GM23338 (cell line): ENCODE measurements at regions not wholly inside any gene's neighbourhood (a gene's known extent, or its start where the extent isn't known, plus 50 kb on each side); places are given as distances from the start of the nearest gene placed in this dataset.

Experiments
- ATAC-seq: fragments of 200-7000 bp; cut with Tn5 transposase; 3 replicates; pipeline ENCODE4 v1.9.1; 2020
- DNase-seq: peaks from one replicate; pipeline ENCODE4 v3.0.0-alpha.2; 2015; ENCODE audit warnings: low spot score
- H2AFZ ChIP-seq: fragments of 200-600 bp; sonication (generic); 2 replicates; pipeline ENCODE4 v1.8.0; 2016; ENCODE audit warnings: antibody characterized with exemption, mild to moderate bottlenecking, moderate library complexity
- H3F3A ChIP-seq: fragments of 200-600 bp; sonication (generic); replicated peaks from 2 replicates; pipeline ENCODE4 v1.8.0; 2017; ENCODE audit warnings: antibody characterized with exemption, mixed run types, low read depth
- H3K27ac ChIP-seq: fragments of 200-600 bp; sonication (generic); 2 replicates; pipeline ENCODE4 v1.6.1; 2016; ENCODE audit warnings: low read depth
- H3K27me3 ChIP-seq: fragments of 200-600 bp; sonication (generic); 2 replicates; pipeline ENCODE4 v1.8.0; 2016; ENCODE audit warnings: mild to moderate bottlenecking, mixed run types, moderate library complexity; ENCODE audit not compliant: insufficient read depth
- H3K36me3 ChIP-seq: fragments of 200-600 bp; sonication (generic); 2 replicates; pipeline ENCODE4 v1.8.0; 2016; ENCODE audit warnings: mild to moderate bottlenecking; ENCODE audit not compliant: insufficient read depth
- H3K4me1 ChIP-seq: fragments of 200-600 bp; sonication (generic); 2 replicates; pipeline ENCODE4 v1.8.0; 2016; ENCODE audit warnings: mild to moderate bottlenecking, moderate library complexity; ENCODE audit not compliant: insufficient read depth
- H3K4me2 ChIP-seq: fragments of 200-600 bp; sonication (generic); 2 replicates; pipeline ENCODE4 v1.7.1; 2017; ENCODE audit warnings: mixed run types
- H3K4me3 ChIP-seq: fragments of 200-600 bp; sonication (generic); 2 replicates; pipeline ENCODE4 v1.6.1; 2016; ENCODE audit warnings: mixed run types
- H3K79me2 ChIP-seq: fragments of 200-600 bp; sonication (generic); replicated peaks from 2 replicates; pipeline ENCODE4 v1.8.0; 2017; ENCODE audit warnings: mild to moderate bottlenecking; ENCODE audit not compliant: insufficient read depth
- H3K9me2 ChIP-seq: fragments of 200-600 bp; sonication (generic); 2 replicates; pipeline ENCODE4 v1.8.0; 2017; ENCODE audit not compliant: insufficient read depth
- H4K20me1 ChIP-seq: fragments of 200-600 bp; sonication (generic); replicated peaks from 2 replicates; pipeline ENCODE4 v1.8.0; 2017; ENCODE audit warnings: mild to moderate bottlenecking; ENCODE audit not compliant: insufficient read depth
- H3K27ac Mint-ChIP-seq: 2 replicates; pipeline ENCODE4 v1.8.0; 2020; ENCODE audit warnings: inconsistent platforms, mild to moderate bottlenecking, moderate library complexity, mixed read lengths
- H3K27me3 Mint-ChIP-seq: 3 replicates; pipeline ENCODE4 v1.8.0; 2022; ENCODE audit warnings: low read depth, mild to moderate bottlenecking, moderate library complexity, mixed read lengths, inconsistent platforms; ENCODE audit not compliant: insufficient read depth, poor library complexity
- H3K36me3 Mint-ChIP-seq: 3 replicates; pipeline ENCODE4 v1.8.0; 2021; ENCODE audit warnings: low read depth, mild to moderate bottlenecking, inconsistent platforms, moderate library complexity, mixed read lengths
- H3K4me1 Mint-ChIP-seq: 3 replicates; pipeline ENCODE4 v1.8.0; 2020; ENCODE audit warnings: mild to moderate bottlenecking, inconsistent platforms, mixed read lengths
- H3K4me3 Mint-ChIP-seq: 3 replicates; pipeline ENCODE4 v1.8.0; 2021; ENCODE audit warnings: moderate library complexity, mild to moderate bottlenecking, inconsistent platforms, mixed read lengths
- H3K9me3 Mint-ChIP-seq: 3 replicates; pipeline ENCODE4 v1.8.0; 2020; ENCODE audit warnings: moderate library complexity, mild to moderate bottlenecking, inconsistent platforms, mixed read lengths
- CREB1 ChIP-seq: fragments of 250-450 bp; sonication (Bioruptor Pico); IDR thresholded peaks from 2 replicates; pipeline ENCODE4 v1.5.0; 2020; ENCODE audit warnings: low read depth, mild to moderate bottlenecking, moderate library complexity
- ETS1 ChIP-seq: IDR thresholded peaks from 2 replicates; pipeline ENCODE4 v1.6.1; 2016; ENCODE audit warnings: antibody characterized with exemption
- EZH2 ChIP-seq: fragments of 200-600 bp; sonication (generic); IDR thresholded peaks from one replicate; pipeline ENCODE4 v1.8.0; 2017; ENCODE audit warnings: antibody characterized with exemption, mild to moderate bottlenecking, low read depth; ENCODE audit not compliant: unreplicated experiment
- EZH2phosphoT487 ChIP-seq: fragments of 200-600 bp; sonication (generic); IDR thresholded peaks from one replicate; pipeline ENCODE4 v1.8.1; 2018; ENCODE audit warnings: antibody characterized with exemption; ENCODE audit not compliant: unreplicated experiment
- JUNB ChIP-seq: IDR thresholded peaks from one replicate; pipeline ENCODE4 v1.6.1; 2016; ENCODE audit warnings: antibody characterized with exemption; ENCODE audit not compliant: unreplicated experiment
- NANOG ChIP-seq: IDR thresholded peaks from 2 replicates; pipeline ENCODE4 v1.6.1; 2016; ENCODE audit warnings: antibody characterized with exemption, borderline replicate concordance
- POLR2AphosphoS5 ChIP-seq: IDR thresholded peaks from 2 replicates; pipeline ENCODE4 v1.6.1; 2016; ENCODE audit warnings: antibody characterized with exemption, low read depth
- REST ChIP-seq: IDR thresholded peaks from one replicate; pipeline ENCODE4 v1.6.1; 2018; ENCODE audit warnings: antibody characterized with exemption; ENCODE audit not compliant: unreplicated experiment
- STAT1 ChIP-seq: IDR thresholded peaks from one replicate; pipeline ENCODE4 v1.6.1; 2016; ENCODE audit warnings: antibody characterized with exemption; ENCODE audit not compliant: unreplicated experiment
- ZNF114 ChIP-seq: fragments of 250-450 bp; sonication (Bioruptor Pico); IDR thresholded peaks from 2 replicates; pipeline ENCODE4 v1.5.0; 2020; ENCODE audit warnings: mild to moderate bottlenecking, moderate library complexity
- ZNF331 ChIP-seq: fragments of 250-450 bp; sonication (Bioruptor Pico); IDR thresholded peaks from 2 replicates; pipeline ENCODE4 v1.5.0; 2020; ENCODE audit warnings: low read depth, mild to moderate bottlenecking, moderate library complexity
- TF ChIP-seq, protein P1 (sequence below), 2 experiments: fragments of 200-600 bp in 1 of 2; sonication (generic) in 1 of 2; conservative IDR thresholded peaks; 2 replicates each; pipeline versions ENCODE4 v1.5.1 to v1.6.1; 2016 to 2017; ENCODE audit warnings: antibody characterized with exemption in 2 of 2, low read depth in 2 of 2, mild to moderate bottlenecking in 2 of 2, moderate library complexity in 1 of 2

- no peak overlapping the region for H3K4me3 Mint-ChIP-seq
- Histone ChIP-seq H4K20me1 (no peaks in the 10 kb centered on the region), H2AFZ (no peak overlapping the region), H3K27me3 (no peaks in the 10 kb centered on the region), H3K4me2 (no peak overlapping the region), H3K79me2 (no peaks in the 10 kb centered on the region), H3K4me1 (no peaks in the 10 kb centered on the region), H3K9me2 (no peaks in the 10 kb centered on the region), H3K36me3 (no peaks in the 10 kb centered on the region), H3K4me3 (no peak overlapping the region), H3F3A (no peaks in the 10 kb centered on the region), H3K27ac (no peak overlapping the region)
- no peak for TF ChIP-seq ZNF331 (CRISPR knock-in tag)
- ATAC-seq (no peak), DNase-seq (no peak)
- no peaks in the 10 kb centered on the region for H3K36me3 Mint-ChIP-seq
- H3K9me3 Mint-ChIP-seq, result peaks cover 12% of the 10 kb centered on the region
- H3K4me1 Mint-ChIP-seq, result no peaks in the 10 kb centered on the region
- no peaks in the 10 kb centered on the region for H3K27me3 Mint-ChIP-seq
- H3K27ac Mint-ChIP-seq, result no peak overlapping the region
Observed at GRCh38 chr17:54841656-54842055, 59.0 kb upstream of the TOM1L1 start.

DNA sequence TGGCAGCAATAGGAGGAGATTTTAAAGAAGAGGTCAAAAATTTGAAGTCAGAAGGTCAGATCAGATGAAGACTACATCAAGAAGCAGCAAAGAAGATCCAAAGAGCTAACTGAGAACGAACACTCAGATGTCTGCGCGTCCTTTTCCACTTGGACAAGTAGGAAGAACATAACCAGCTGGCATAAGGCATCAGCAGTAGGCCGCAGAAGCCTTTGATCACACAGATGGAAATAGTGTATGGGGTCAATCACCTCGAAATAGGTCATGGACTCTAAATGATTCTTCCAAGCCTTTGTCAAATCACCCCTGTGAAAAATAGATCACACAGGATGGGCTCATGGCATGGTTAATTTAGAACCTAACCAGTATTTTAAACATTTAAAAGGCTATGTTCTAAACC lies 56.4 kb upstream of the TOM1L1 start:
- Mint-ChIP-seq H3K9me3 (no peaks in the 10 kb centered on the region), H3K36me3 (no peaks in the 10 kb centered on the region), H3K4me3 (no peak overlapping the region), H3K27me3 (no peaks in the 10 kb centered on the region), H3K4me1 (no peaks in the 10 kb centered on the region), H3K27ac (no peak overlapping the region)
- no peak for ATAC-seq
- Histone ChIP-seq H3K9me2 (peaks cover 5% of the 10 kb centered on the region; the same call in 1 of the 2 replicates), H3K27me3 (no peaks in the 10 kb centered on the region), H3K79me2 (no peaks in the 10 kb centered on the region), H3K27ac (no peak overlapping the region), H3K4me2 (no peak overlapping the region), H3K36me3 (no peaks in the 10 kb centered on the region), H3F3A (no peaks in the 10 kb centered on the region), H4K20me1 (no peaks in the 10 kb centered on the region), H3K4me3 (no peak overlapping the region), H2AFZ (no peak overlapping the region), H3K4me1 (no peaks in the 10 kb centered on the region)
- DNase-seq, result no peak
- TF ChIP-seq POLR2AphosphoS5, result no peak
- TF ChIP-seq ZNF114 (CRISPR knock-in tag), result no peak
- no peak for TF ChIP-seq CREB1 (CRISPR knock-in tag)
- no peak for TF ChIP-seq JUNB
- TF ChIP-seq NANOG, result no peak
- TF ChIP-seq EZH2, result no peak
- TF ChIP-seq EZH2phosphoT487, result no peak
- TF ChIP-seq ETS1, result no peak
- TF ChIP-seq STAT1, result no peak
- TF ChIP-seq, protein P1, sequence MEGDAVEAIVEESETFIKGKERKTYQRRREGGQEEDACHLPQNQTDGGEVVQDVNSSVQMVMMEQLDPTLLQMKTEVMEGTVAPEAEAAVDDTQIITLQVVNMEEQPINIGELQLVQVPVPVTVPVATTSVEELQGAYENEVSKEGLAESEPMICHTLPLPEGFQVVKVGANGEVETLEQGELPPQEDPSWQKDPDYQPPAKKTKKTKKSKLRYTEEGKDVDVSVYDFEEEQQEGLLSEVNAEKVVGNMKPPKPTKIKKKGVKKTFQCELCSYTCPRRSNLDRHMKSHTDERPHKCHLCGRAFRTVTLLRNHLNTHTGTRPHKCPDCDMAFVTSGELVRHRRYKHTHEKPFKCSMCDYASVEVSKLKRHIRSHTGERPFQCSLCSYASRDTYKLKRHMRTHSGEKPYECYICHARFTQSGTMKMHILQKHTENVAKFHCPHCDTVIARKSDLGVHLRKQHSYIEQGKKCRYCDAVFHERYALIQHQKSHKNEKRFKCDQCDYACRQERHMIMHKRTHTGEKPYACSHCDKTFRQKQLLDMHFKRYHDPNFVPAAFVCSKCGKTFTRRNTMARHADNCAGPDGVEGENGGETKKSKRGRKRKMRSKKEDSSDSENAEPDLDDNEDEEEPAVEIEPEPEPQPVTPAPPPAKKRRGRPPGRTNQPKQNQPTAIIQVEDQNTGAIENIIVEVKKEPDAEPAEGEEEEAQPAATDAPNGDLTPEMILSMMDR (conservative IDR thresholded peaks at IDR 0.05; ENCODE audit: low read depth in 2 of 2), result no peak
- no peak for TF ChIP-seq ZNF331 (CRISPR knock-in tag)
- TF ChIP-seq REST, result no peak
